Activated CD8-positive, alpha-beta memory T cell treated with anti-CD3 and anti-CD28 coated beads, Interleukin-2, amount 50 U/mL, for 48 hours (primary cell): ENCODE measurements at regions not wholly inside any gene's neighbourhood (a gene's known extent, or its start where the extent isn't known, plus 50 kb on each side); places are given as distances from the start of the nearest gene placed in this dataset.
"Not testable (repeated sequence)": the region's sequence is repeated elsewhere in the genome, so short reads cannot be mapped to it uniquely, and the experiment has no call there.

Source experiments
- DNase-seq: peaks from one replicate; pipeline ENCODE4 v3.0.0-alpha.2; 2020

DNA sequence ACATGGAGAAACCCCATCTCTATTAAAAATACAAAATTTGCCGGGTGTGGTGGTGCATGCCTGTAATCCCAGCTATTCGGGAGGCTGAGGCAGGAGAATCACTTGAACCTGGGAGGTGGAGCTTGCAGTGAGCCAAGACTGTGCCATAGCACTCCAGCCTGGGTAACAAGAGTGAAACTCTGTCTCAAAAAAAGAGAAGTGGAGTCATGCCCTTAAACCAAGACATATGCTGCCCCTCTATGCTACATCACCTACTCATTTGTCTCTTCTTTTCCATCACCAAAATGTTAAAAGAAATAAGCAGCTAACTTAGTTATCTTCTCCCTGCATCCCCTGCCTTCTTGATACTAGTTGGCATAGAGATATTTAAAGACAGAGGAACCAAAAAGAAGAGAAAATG, 63.4 kb upstream of the RBPJ start:
- not testable (repeated sequence) for DNase-seq

DNA sequence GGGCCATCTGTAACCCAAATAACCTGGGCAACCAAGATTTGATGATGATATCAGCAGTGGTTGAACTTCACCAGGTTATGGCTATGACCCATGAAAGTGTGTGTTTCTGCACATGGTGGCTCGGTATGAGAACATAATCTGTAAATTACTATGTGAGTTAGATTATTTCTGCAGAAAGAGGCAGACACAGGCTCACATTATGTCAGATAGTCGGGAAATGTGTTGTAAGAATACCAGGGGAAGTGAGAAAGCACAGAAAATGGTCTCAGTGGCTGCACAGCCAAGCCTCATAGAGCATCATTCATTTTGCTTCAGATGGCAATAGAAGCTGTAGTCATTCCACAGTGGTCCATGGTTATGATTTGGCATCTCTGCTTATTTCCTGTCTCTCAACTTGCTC, 63.0 kb upstream of the RBPJ start:
- no peak for DNase-seq

DNA sequence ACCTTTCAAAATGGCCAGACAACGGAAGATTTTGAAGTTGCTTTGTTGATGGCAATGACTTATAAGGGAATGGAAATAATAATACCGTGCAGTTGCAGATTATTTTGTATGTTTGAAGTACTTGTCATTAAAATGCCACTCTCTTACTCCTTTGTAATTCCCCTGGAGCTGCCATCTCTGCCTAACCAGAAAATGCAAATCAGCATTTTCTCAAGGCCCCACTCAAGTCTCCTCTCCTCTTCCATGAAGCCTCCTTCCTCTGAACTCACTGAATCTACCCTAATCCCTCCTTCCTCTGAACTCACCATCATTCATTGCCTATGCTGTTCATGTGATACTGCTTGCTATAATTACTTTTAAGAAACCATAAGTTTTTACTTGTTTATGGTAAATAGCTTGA, 60.2 kb upstream of the RBPJ start:
- no peak for DNase-seq

DNA sequence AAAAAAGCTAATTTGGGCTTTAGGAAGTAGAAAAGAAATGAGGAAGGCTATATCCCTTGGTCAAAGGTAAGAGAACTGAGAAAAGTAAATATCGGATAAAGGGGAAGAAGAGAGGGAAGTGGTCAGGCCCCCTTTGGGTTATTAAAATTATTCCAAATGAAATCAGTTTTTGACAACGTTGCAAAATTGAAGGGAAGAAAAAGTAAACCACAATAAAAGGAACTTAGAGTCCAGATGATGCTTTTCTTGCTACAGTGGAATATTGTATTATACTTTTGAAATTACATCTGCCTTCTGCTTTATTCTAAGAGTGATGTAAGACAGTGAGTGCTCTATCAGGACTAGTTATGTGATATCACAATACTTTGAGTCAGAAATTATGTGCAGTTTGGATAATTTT, 59.4 kb upstream of the RBPJ start:
- DNase-seq: no peak

DNA sequence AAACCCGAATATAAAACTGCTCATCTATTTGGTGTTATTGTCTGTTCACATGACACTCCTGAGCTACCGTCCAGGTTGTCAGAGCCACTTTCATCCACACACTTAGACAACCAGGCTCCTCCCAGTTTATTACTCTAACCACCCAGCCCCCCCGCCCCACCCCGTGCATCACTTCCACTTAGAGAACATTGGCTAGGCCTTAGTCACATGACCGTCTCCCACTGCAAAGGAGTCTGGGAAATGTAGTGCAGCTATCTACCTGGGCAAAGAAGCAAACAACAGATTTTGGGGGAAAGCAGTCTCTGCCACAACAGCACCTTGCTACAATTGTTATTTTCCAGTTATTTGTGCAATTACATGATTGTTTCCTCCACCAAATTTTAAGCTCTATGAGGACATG, 57.6 kb upstream of the RBPJ start:
- DNase-seq: no peak

DNA sequence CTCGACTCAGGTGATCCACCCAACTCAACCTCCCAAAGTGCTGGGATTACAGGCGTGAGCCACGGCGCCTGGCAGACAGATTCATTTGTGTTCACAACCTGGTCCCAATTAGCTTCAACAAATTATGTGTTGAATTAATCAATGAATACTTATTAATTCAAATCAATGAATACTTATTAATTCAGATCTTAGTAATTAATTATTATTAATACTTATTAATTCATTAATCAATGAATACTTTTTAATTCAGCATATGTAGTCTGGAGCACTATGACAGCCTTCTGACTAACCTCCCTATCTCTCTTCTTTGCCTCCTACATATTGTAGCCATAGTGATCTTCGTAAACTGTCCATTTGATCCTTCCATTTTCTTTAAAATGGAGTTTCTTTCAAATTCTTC, 56.7 kb upstream of the RBPJ start:
- no peak for DNase-seq

DNA sequence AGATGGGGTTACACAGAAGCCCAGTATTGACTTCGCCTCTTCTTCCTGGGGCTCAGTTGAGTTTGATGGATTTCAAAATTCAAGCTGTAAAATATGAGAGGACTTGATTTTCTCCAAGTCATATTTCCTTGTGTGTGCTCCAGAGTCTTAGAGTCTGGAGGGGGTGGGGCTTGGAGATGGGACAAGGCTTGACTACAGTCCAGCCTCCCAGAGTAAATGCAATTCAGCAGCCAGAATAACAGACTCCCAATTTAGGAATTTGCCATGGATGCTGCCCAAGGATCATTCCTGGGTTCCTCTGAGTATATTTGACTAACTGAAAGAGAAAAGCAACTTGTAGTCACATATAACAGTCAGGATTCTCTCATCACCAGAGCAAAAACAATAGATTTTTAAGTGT, 53.7 kb upstream of the RBPJ start:
- no peak for DNase-seq

DNA sequence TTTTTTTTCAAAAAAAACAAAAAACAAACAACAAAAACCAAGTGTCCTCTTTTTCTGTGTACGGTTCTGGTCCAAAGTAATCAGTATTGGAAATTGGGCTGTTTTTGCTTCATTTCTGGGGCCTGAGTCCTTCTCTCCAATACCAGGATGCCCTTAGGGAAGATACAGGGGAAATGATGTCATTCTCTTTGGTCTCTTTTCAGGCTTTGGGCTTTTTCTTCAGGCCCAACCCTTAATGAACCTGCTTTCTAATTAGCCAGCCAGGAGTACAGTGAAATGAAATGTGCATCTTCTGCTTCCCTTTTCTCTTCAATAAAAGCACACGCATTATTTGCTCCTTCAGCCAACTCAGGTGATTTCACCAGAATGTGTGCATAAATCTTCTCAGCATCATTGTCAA, 52.6 kb upstream of the RBPJ start:
- no peak for DNase-seq

DNA sequence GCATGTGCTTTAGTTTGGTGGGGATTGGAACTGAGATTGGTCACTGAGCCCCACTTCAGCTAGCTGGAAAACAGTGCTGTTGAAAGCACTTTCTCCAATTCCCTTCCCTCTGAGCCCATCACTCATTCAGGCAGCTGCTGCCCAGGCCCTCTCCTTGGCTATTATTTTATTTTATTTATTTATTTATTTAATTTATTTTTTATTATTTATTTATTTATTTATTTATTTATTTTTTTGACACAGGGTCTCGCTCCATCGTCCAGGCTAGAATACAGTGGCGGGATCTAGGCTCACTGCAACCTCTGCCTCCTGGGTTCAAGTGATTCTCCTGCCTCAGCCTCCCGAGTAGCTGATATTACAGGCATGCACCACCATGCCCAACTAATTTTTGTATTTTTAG, 51.8 kb upstream of the RBPJ start:
- no peak for DNase-seq
